ENCODE measurements at regions not wholly inside any gene's neighbourhood (a gene's known extent, or its start where the extent isn't known, plus 50 kb on each side); places are given as distances from the start of the nearest gene placed in this dataset.

GRCh38 chr7:156560696-156561095, 79.9 kb upstream of the RNF32 start:
- Histone ChIP-seq H3K4me1 (ENCODE audit: control insufficient read depth, insufficient read depth, low read length) (no peaks in the 10 kb centered on the region), H4K20me1 (ENCODE audit: insufficient read depth, low read length) (no peaks in the 10 kb centered on the region), H2BK120ac (ENCODE audit: low read depth, low read length) (no peak overlapping the region), H2AK5ac (ENCODE audit: low read depth, low read length) (no peak overlapping the region), H3K18ac (ENCODE audit: low read depth, low read length) (no peak overlapping the region), H3K79me1 (ENCODE audit: low read depth in 1 of 2, low read length in 2 of 2) (no peaks in the 10 kb centered on the region), H3K4me3 (ENCODE audit: insufficient read depth, low read depth, low read length) (no peak overlapping the region), H3K23ac (ENCODE audit: low read depth, low read length) (no peak overlapping the region), H3K9ac (ENCODE audit: low read depth, low read length) (no peak overlapping the region), H3K27ac (ENCODE audit: insufficient read depth, low read length) (no peak overlapping the region), H3K14ac (replicated peaks; ENCODE audit: low read depth, low read length) (no peak overlapping the region), H3K4ac (ENCODE audit: low read depth, low read length) (no peak overlapping the region), H3K56ac (ENCODE audit: extremely low read depth, insufficient read depth, low read length) (no peak overlapping the region), H3K9me1 (ENCODE audit: insufficient read depth, low read length) (no peaks in the 10 kb centered on the region), H3K27me3 (ENCODE audit: control insufficient read depth, insufficient read depth, low read length) (no peaks in the 10 kb centered on the region), H4K8ac (ENCODE audit: low read depth in 2 of 2, low read length in 2 of 2) (no peak overlapping the region), H4K91ac (ENCODE audit: insufficient read depth, low read depth, low read length) (no peak overlapping the region), H2AFZ (replicated peaks; ENCODE audit: low read length, poor library complexity) (no peak overlapping the region), H3K4me2 (ENCODE audit: low read depth, low read length) (no peak overlapping the region), H4K5ac (ENCODE audit: low read depth, low read length) (no peak overlapping the region), H2AK9ac (replicated peaks; ENCODE audit: low read depth, low read length, poor library complexity) (no peak overlapping the region), H2BK5ac (ENCODE audit: low read depth, low read length, poor library complexity, severe bottlenecking) (no peak overlapping the region), H3K9me3 (ENCODE audit: control insufficient read depth, insufficient read depth, low read length) (peaks cover 2% of the 10 kb centered on the region; the same call in 1 of the 2 replicates), H2BK15ac (ENCODE audit: low read depth, low read length) (no peak overlapping the region), H2BK20ac (ENCODE audit: low read depth, low read length) (no peak overlapping the region), H3K36me3 (ENCODE audit: control insufficient read depth, insufficient read depth, low read length) (no peaks in the 10 kb centered on the region)
- intact Hi-C loops (cut with micrococcal nuclease): loop anchor here (10.0 kb wide), 1 partner anchor 56 kb away; no protein-coding TSS in a partner anchor
- no CpG with 5 or more reads among the region's 6 CpGs for WGBS, 2 experiments (ENCODE audit: extremely low coverage in 2 of 2, insufficient read length in 1 of 2)
- CTCF ChIA-PET: interaction anchor here (0.6 kb wide), 1 partner anchor 92 kb away, joined by 3 read pairs; no protein-coding TSS in a partner anchor
- ATAC-seq (ENCODE audit: low read depth): no peak
- in situ Hi-C loops (cut with MboI; ENCODE audit: low sequenced_read_pairs): no loop called here
- TF ChIP-seq FOS (IDR thresholded peaks at IDR 0.05; ENCODE audit: low read depth, low read length) (no peak), RAD21 (IDR thresholded peaks at IDR 0.05; ENCODE audit: low read length) (no peak), CTCF (conservative IDR thresholded peaks at IDR 0.05; ENCODE audit: low read depth, low read length) (no peak), POLR2A (IDR thresholded peaks at IDR 0.05; ENCODE audit: low read depth, low read length) (no peak), CHD1 (IDR thresholded peaks at IDR 0.05; ENCODE audit: low read depth, low read length) (no peak), CEBPB (IDR thresholded peaks at IDR 0.05; ENCODE audit: low read depth, low read length) (no peak), RCOR1 (IDR thresholded peaks at IDR 0.05; ENCODE audit: insufficient replicate concordance, low read length) (no peak), BHLHE40 (IDR thresholded peaks at IDR 0.05; ENCODE audit: low read depth, low read length) (no peak), ELK1 (IDR thresholded peaks at IDR 0.05; ENCODE audit: borderline replicate concordance, low read depth, low read length) (no peak), NFE2L2 (IDR thresholded peaks at IDR 0.05; ENCODE audit: low read depth, low read length) (no peak), SMC3 (IDR thresholded peaks at IDR 0.05; ENCODE audit: low read depth, low read length) (no peak), MAFK (IDR thresholded peaks at IDR 0.05; ENCODE audit: low read depth, low read length) (no peak), USF2 (IDR thresholded peaks at IDR 0.05; ENCODE audit: low read depth, low read length) (no peak), MXI1 (IDR thresholded peaks at IDR 0.05; ENCODE audit: borderline replicate concordance, low read depth, low read length) (no peak), RFX5 (IDR thresholded peaks at IDR 0.05; ENCODE audit: low read depth, low read length) (no peak), MAZ (IDR thresholded peaks at IDR 0.05; ENCODE audit: borderline replicate concordance, low read depth, low read length) (no peak)
- DNase-seq: no peak
- POLR2A ChIA-PET (ENCODE audit: unreplicated experiment): no interaction called here
- BruUV-seq (replicated peaks): no TSS peak
- dilution Hi-C loops (cut with HindIII; ENCODE audit: low sequenced_read_pairs, unreplicated experiment): no loop called here
